ENCODE measurements at regions not wholly inside any gene's neighbourhood (a gene's known extent, or its start where the extent isn't known, plus 50 kb on each side); places are given as distances from the start of the nearest gene placed in this dataset.

GRCh38 chr15:97680606-97681220 is 279.8 kb upstream of the ARRDC4 start:
- Histone ChIP-seq H3K27ac (no peak overlapping the region), H3K9me2 (ENCODE audit: insufficient read depth) (no peaks in the 10 kb centered on the region), H3K79me2 (ENCODE audit: insufficient read depth) (no peaks in the 10 kb centered on the region), H3F3A (ENCODE audit: insufficient read depth) (no peaks in the 10 kb centered on the region), H3K4me2 (ENCODE audit: unreplicated experiment) (no peak overlapping the region), H3K9ac (no peak overlapping the region), H2AFZ (no peak overlapping the region), H4K20me1 (ENCODE audit: insufficient read depth) (no peaks in the 10 kb centered on the region), H3K36me3 (ENCODE audit: low read depth) (no peaks in the 10 kb centered on the region), H3K4me3 (no peak overlapping the region), H3K27me3 (replicated peaks; ENCODE audit: insufficient read depth) (no peaks in the 10 kb centered on the region), H3K4me1 (ENCODE audit: insufficient read depth) (no peaks in the 10 kb centered on the region), H3K9me3 (ENCODE audit: low read depth) (no peaks in the 10 kb centered on the region)
- WGBS, 2 experiments (ENCODE audit: low coverage in 1 of 2, low lambda C conversion rate in 2 of 2, missing lambda C conversion rate in 2 of 2) = 38 to 39% methylated on average over 5 of the region's 5 CpGs
- no peak for DNase-seq
- TF ChIP-seq EZH2 (IDR thresholded peaks at IDR 0.05; ENCODE audit: insufficient read depth, poor library complexity, severe bottlenecking) (no peak), EZH2phosphoT487 (IDR thresholded peaks at IDR 0.05; ENCODE audit: insufficient read depth, low read depth) (no peak)
- in situ Hi-C loops (cut with MboI) = no loop called here

GRCh38 chr15:97683831-97684230 is 276.7 kb upstream of the ARRDC4 start:
- H3K9ac ChIP-seq = no peak overlapping the region
- no peaks in the 10 kb centered on the region for H3K79me2 ChIP-seq (ENCODE audit: insufficient read depth)
- H3K9me3 ChIP-seq (ENCODE audit: low read depth) = no peaks in the 10 kb centered on the region
- H3K4me1 ChIP-seq (ENCODE audit: insufficient read depth) = no peaks in the 10 kb centered on the region
- no peaks in the 10 kb centered on the region for H3K27me3 ChIP-seq (replicated peaks; ENCODE audit: insufficient read depth)
- no peak overlapping the region for H3K4me3 ChIP-seq
- no peaks in the 10 kb centered on the region for H3F3A ChIP-seq (ENCODE audit: insufficient read depth)
- H2AFZ ChIP-seq = no peak overlapping the region
- H3K4me2 ChIP-seq (ENCODE audit: unreplicated experiment) = no peak overlapping the region
- no peak overlapping the region for H3K27ac ChIP-seq
- no peaks in the 10 kb centered on the region for H3K36me3 ChIP-seq (ENCODE audit: low read depth)
- TF ChIP-seq EZH2phosphoT487 (IDR thresholded peaks at IDR 0.05; ENCODE audit: insufficient read depth, low read depth) (no peak), EZH2 (IDR thresholded peaks at IDR 0.05; ENCODE audit: insufficient read depth, poor library complexity, severe bottlenecking) (no peak)
- 12 to 14% methylated on average over 3 of the region's 3 CpGs for WGBS, 2 experiments (ENCODE audit: low coverage in 1 of 2, low lambda C conversion rate in 2 of 2, missing lambda C conversion rate in 2 of 2)
- in situ Hi-C loops (cut with MboI) = no loop called here
- H4K20me1 ChIP-seq (ENCODE audit: insufficient read depth) = no peaks in the 10 kb centered on the region
- no peak for DNase-seq
- H3K9me2 ChIP-seq (ENCODE audit: insufficient read depth) = no peaks in the 10 kb centered on the region

GRCh38 chr15:97684249-97684648 is 276.3 kb upstream of the ARRDC4 start:
- Histone ChIP-seq H3K4me3 (no peak overlapping the region), H3K9ac (no peak overlapping the region), H3K9me2 (ENCODE audit: insufficient read depth) (no peaks in the 10 kb centered on the region), H3F3A (ENCODE audit: insufficient read depth) (no peaks in the 10 kb centered on the region), H3K9me3 (ENCODE audit: low read depth) (no peaks in the 10 kb centered on the region), H3K4me1 (ENCODE audit: insufficient read depth) (no peaks in the 10 kb centered on the region), H3K27me3 (replicated peaks; ENCODE audit: insufficient read depth) (no peaks in the 10 kb centered on the region), H3K4me2 (ENCODE audit: unreplicated experiment) (no peak overlapping the region), H3K79me2 (ENCODE audit: insufficient read depth) (no peaks in the 10 kb centered on the region), H3K27ac (no peak overlapping the region), H3K36me3 (ENCODE audit: low read depth) (no peaks in the 10 kb centered on the region), H4K20me1 (ENCODE audit: insufficient read depth) (no peaks in the 10 kb centered on the region), H2AFZ (no peak overlapping the region)
- in situ Hi-C loops (cut with MboI) = no loop called here
- WGBS, 2 experiments (ENCODE audit: low coverage in 1 of 2, low lambda C conversion rate in 2 of 2, missing lambda C conversion rate in 2 of 2) = 5 to 10% methylated on average over 6 of the region's 6 CpGs
- no peak for TF ChIP-seq EZH2 (IDR thresholded peaks at IDR 0.05; ENCODE audit: insufficient read depth, poor library complexity, severe bottlenecking)
- no peak for TF ChIP-seq EZH2phosphoT487 (IDR thresholded peaks at IDR 0.05; ENCODE audit: insufficient read depth, low read depth)
- DNase-seq = no peak

- 35 to 43% methylated on average over 2 of the region's 2 CpGs for WGBS, 2 experiments (ENCODE audit: low coverage in 1 of 2, low lambda C conversion rate in 2 of 2, missing lambda C conversion rate in 2 of 2)
- Histone ChIP-seq H3K4me3 (no peak overlapping the region), H4K20me1 (ENCODE audit: insufficient read depth) (no peaks in the 10 kb centered on the region), H3F3A (ENCODE audit: insufficient read depth) (no peaks in the 10 kb centered on the region), H3K27me3 (replicated peaks; ENCODE audit: insufficient read depth) (no peaks in the 10 kb centered on the region), H3K4me2 (ENCODE audit: unreplicated experiment) (no peak overlapping the region), H3K9me2 (ENCODE audit: insufficient read depth) (no peaks in the 10 kb centered on the region), H3K9me3 (ENCODE audit: low read depth) (no peaks in the 10 kb centered on the region), H3K9ac (no peak overlapping the region), H2AFZ (no peak overlapping the region), H3K27ac (no peak overlapping the region), H3K4me1 (ENCODE audit: insufficient read depth) (no peaks in the 10 kb centered on the region), H3K36me3 (ENCODE audit: low read depth) (no peaks in the 10 kb centered on the region), H3K79me2 (ENCODE audit: insufficient read depth) (no peaks in the 10 kb centered on the region)
- DNase-seq = no peak
- in situ Hi-C loops (cut with MboI) = no loop called here
- no peak for TF ChIP-seq EZH2phosphoT487 (IDR thresholded peaks at IDR 0.05; ENCODE audit: insufficient read depth, low read depth)
- TF ChIP-seq EZH2 (IDR thresholded peaks at IDR 0.05; ENCODE audit: insufficient read depth, poor library complexity, severe bottlenecking) = no peak
Observed at GRCh38 chr15:97686324-97686723, 274.2 kb upstream of the ARRDC4 start.

GRCh38 chr15:97687654-97688053 is 272.8 kb upstream of the ARRDC4 start:
- Histone ChIP-seq H3K27me3 (replicated peaks; ENCODE audit: insufficient read depth) (no peaks in the 10 kb centered on the region), H3K79me2 (ENCODE audit: insufficient read depth) (no peaks in the 10 kb centered on the region), H3K9me2 (ENCODE audit: insufficient read depth) (no peaks in the 10 kb centered on the region), H4K20me1 (ENCODE audit: insufficient read depth) (no peaks in the 10 kb centered on the region), H3K9me3 (ENCODE audit: low read depth) (no peaks in the 10 kb centered on the region), H3K9ac (no peak overlapping the region), H3K4me3 (no peak overlapping the region), H2AFZ (no peak overlapping the region), H3F3A (ENCODE audit: insufficient read depth) (no peaks in the 10 kb centered on the region), H3K36me3 (ENCODE audit: low read depth) (no peaks in the 10 kb centered on the region), H3K27ac (no peak overlapping the region), H3K4me1 (ENCODE audit: insufficient read depth) (no peaks in the 10 kb centered on the region), H3K4me2 (ENCODE audit: unreplicated experiment) (no peak overlapping the region)
- in situ Hi-C loops (cut with MboI) = no loop called here
- DNase-seq = no peak
- TF ChIP-seq EZH2 (IDR thresholded peaks at IDR 0.05; ENCODE audit: insufficient read depth, poor library complexity, severe bottlenecking) (no peak), EZH2phosphoT487 (IDR thresholded peaks at IDR 0.05; ENCODE audit: insufficient read depth, low read depth) (no peak)

Measured in GM23248 (cell line).